ENCODE measurements at regions not wholly inside any gene's neighbourhood (a gene's known extent, or its start where the extent isn't known, plus 50 kb on each side); places are given as distances from the start of the nearest gene placed in this dataset.

- Histone ChIP-seq H3K36me3 (ENCODE audit: control insufficient read depth, insufficient read depth, low read length) (no peaks in the 10 kb centered on the region), H3K4me3 (ENCODE audit: low read depth, low read length) (no peak overlapping the region), H3K27me3 (ENCODE audit: control insufficient read depth, insufficient read depth, low read length) (no peaks in the 10 kb centered on the region), H3K4me1 (ENCODE audit: control insufficient read depth, insufficient read depth, low read length) (peaks cover 24% of the 10 kb centered on the region), H3K9ac (ENCODE audit: low read length) (no peak overlapping the region), H3K9me3 (ENCODE audit: control insufficient read depth, insufficient read depth, low read depth, low read length) (no peaks in the 10 kb centered on the region), H3K27ac (ENCODE audit: low read depth, low read length) (no peak overlapping the region)
Measured at GRCh38 chr15:70523616-70524015, 239.7 kb downstream of the UACA start.

GRCh38 chr15:70523192-70523591 is 240.2 kb downstream of the UACA start:
- no peak overlapping the region for H3K27ac ChIP-seq (ENCODE audit: low read depth, low read length)
- no peaks in the 10 kb centered on the region for H3K9me3 ChIP-seq (ENCODE audit: control insufficient read depth, insufficient read depth, low read depth, low read length)
- H3K27me3 ChIP-seq (ENCODE audit: control insufficient read depth, insufficient read depth, low read length), result no peaks in the 10 kb centered on the region
- H3K9ac ChIP-seq (ENCODE audit: low read length), result no peak overlapping the region
- peaks cover 21% of the 10 kb centered on the region for H3K4me1 ChIP-seq (ENCODE audit: control insufficient read depth, insufficient read depth, low read length)
- H3K36me3 ChIP-seq (ENCODE audit: control insufficient read depth, insufficient read depth, low read length), result no peaks in the 10 kb centered on the region
- no peak overlapping the region for H3K4me3 ChIP-seq (ENCODE audit: low read depth, low read length)

GRCh38 chr15:70522323-70522966 is 240.9 kb downstream of the UACA start:
- Histone ChIP-seq H3K27me3 (ENCODE audit: control insufficient read depth, insufficient read depth, low read length) (no peaks in the 10 kb centered on the region), H3K9ac (ENCODE audit: low read length) (no peak overlapping the region)

GRCh38 chr15:70521576-70522322 is 241.6 kb downstream of the UACA start:
- H3K4me1 ChIP-seq (ENCODE audit: control insufficient read depth, insufficient read depth, low read length), result peaks cover 29% of the 10 kb centered on the region
- no peak overlapping the region for H3K4me3 ChIP-seq (ENCODE audit: low read depth, low read length)
- H3K27ac ChIP-seq (ENCODE audit: low read depth, low read length), result no peak overlapping the region
- H3K9ac ChIP-seq (ENCODE audit: low read length), result no peak overlapping the region
- H3K9me3 ChIP-seq (ENCODE audit: control insufficient read depth, insufficient read depth, low read depth, low read length), result no peaks in the 10 kb centered on the region
- H3K27me3 ChIP-seq (ENCODE audit: control insufficient read depth, insufficient read depth, low read length), result no peaks in the 10 kb centered on the region
- H3K36me3 ChIP-seq (ENCODE audit: control insufficient read depth, insufficient read depth, low read length), result no peaks in the 10 kb centered on the region

More at GRCh38 chr15:70522323-70522966, 240.9 kb downstream of the UACA start:
- H3K4me3 ChIP-seq (ENCODE audit: low read depth, low read length), result no peak overlapping the region
- no peaks in the 10 kb centered on the region for H3K36me3 ChIP-seq (ENCODE audit: control insufficient read depth, insufficient read depth, low read length)
- H3K27ac ChIP-seq (ENCODE audit: low read depth, low read length), result no peak overlapping the region
- H3K9me3 ChIP-seq (ENCODE audit: control insufficient read depth, insufficient read depth, low read depth, low read length), result no peaks in the 10 kb centered on the region
- peaks cover 23% of the 10 kb centered on the region for H3K4me1 ChIP-seq (ENCODE audit: control insufficient read depth, insufficient read depth, low read length)

- Histone ChIP-seq H3K9me3 (ENCODE audit: control insufficient read depth, insufficient read depth, low read depth, low read length) (no peaks in the 10 kb centered on the region), H3K9ac (ENCODE audit: low read length) (no peak overlapping the region), H3K27me3 (ENCODE audit: control insufficient read depth, insufficient read depth, low read length) (no peaks in the 10 kb centered on the region), H3K36me3 (ENCODE audit: control insufficient read depth, insufficient read depth, low read length) (no peaks in the 10 kb centered on the region), H3K4me1 (ENCODE audit: control insufficient read depth, insufficient read depth, low read length) (peaks cover 22% of the 10 kb centered on the region), H3K27ac (ENCODE audit: low read depth, low read length) (no peak overlapping the region), H3K4me3 (ENCODE audit: low read depth, low read length) (no peak overlapping the region)
Measured at GRCh38 chr15:70519616-70520015, 243.7 kb downstream of the UACA start.

GRCh38 chr15:70519004-70519365 is 244.4 kb downstream of the UACA start:
- Histone ChIP-seq H3K4me3 (ENCODE audit: low read depth, low read length) (no peak overlapping the region), H3K9me3 (ENCODE audit: control insufficient read depth, insufficient read depth, low read depth, low read length) (no peaks in the 10 kb centered on the region), H3K27ac (ENCODE audit: low read depth, low read length) (no peak overlapping the region), H3K9ac (ENCODE audit: low read length) (no peak overlapping the region), H3K27me3 (ENCODE audit: control insufficient read depth, insufficient read depth, low read length) (no peaks in the 10 kb centered on the region), H3K4me1 (ENCODE audit: control insufficient read depth, insufficient read depth, low read length) (peaks cover 17% of the 10 kb centered on the region), H3K36me3 (ENCODE audit: control insufficient read depth, insufficient read depth, low read length) (no peaks in the 10 kb centered on the region)

GRCh38 chr15:70518201-70519003 is 245.0 kb downstream of the UACA start:
- no peaks in the 10 kb centered on the region for H3K36me3 ChIP-seq (ENCODE audit: control insufficient read depth, insufficient read depth, low read length)
- peaks cover 11% of the 10 kb centered on the region for H3K4me1 ChIP-seq (ENCODE audit: control insufficient read depth, insufficient read depth, low read length)
- H3K9ac ChIP-seq (ENCODE audit: low read length), result no peak overlapping the region
- no peaks in the 10 kb centered on the region for H3K27me3 ChIP-seq (ENCODE audit: control insufficient read depth, insufficient read depth, low read length)
- no peak overlapping the region for H3K27ac ChIP-seq (ENCODE audit: low read depth, low read length)
- no peaks in the 10 kb centered on the region for H3K9me3 ChIP-seq (ENCODE audit: control insufficient read depth, insufficient read depth, low read depth, low read length)
- H3K4me3 ChIP-seq (ENCODE audit: low read depth, low read length), result no peak overlapping the region

GRCh38 chr15:70517194-70517590 is 246.2 kb downstream of the UACA start:
- H3K9me3 ChIP-seq (ENCODE audit: control insufficient read depth, insufficient read depth, low read depth, low read length), result no peaks in the 10 kb centered on the region
- H3K4me1 ChIP-seq (ENCODE audit: control insufficient read depth, insufficient read depth, low read length), result peaks cover 8% of the 10 kb centered on the region; the same call in 1 of the 2 replicates
- no peaks in the 10 kb centered on the region for H3K36me3 ChIP-seq (ENCODE audit: control insufficient read depth, insufficient read depth, low read length)
- no peak overlapping the region for H3K4me3 ChIP-seq (ENCODE audit: low read depth, low read length)
- H3K27ac ChIP-seq (ENCODE audit: low read depth, low read length), result no peak overlapping the region
- no peak overlapping the region for H3K9ac ChIP-seq (ENCODE audit: low read length)
- no peaks in the 10 kb centered on the region for H3K27me3 ChIP-seq (ENCODE audit: control insufficient read depth, insufficient read depth, low read length)

GRCh38 chr15:70516408-70517193 is 246.8 kb downstream of the UACA start:
- Histone ChIP-seq H3K36me3 (ENCODE audit: control insufficient read depth, insufficient read depth, low read length) (no peaks in the 10 kb centered on the region), H3K4me3 (ENCODE audit: low read depth, low read length) (no peak overlapping the region), H3K27ac (ENCODE audit: low read depth, low read length) (no peak overlapping the region), H3K9me3 (ENCODE audit: control insufficient read depth, insufficient read depth, low read depth, low read length) (no peaks in the 10 kb centered on the region), H3K27me3 (ENCODE audit: control insufficient read depth, insufficient read depth, low read length) (no peaks in the 10 kb centered on the region), H3K4me1 (ENCODE audit: control insufficient read depth, insufficient read depth, low read length) (peaks cover 8% of the 10 kb centered on the region; the same call in 1 of the 2 replicates), H3K9ac (ENCODE audit: low read length) (no peak overlapping the region)

GRCh38 chr15:70514251-70514650 is 249.1 kb downstream of the UACA start:
- Histone ChIP-seq H3K9ac (ENCODE audit: low read length) (no peak overlapping the region), H3K27me3 (ENCODE audit: control insufficient read depth, insufficient read depth, low read length) (no peaks in the 10 kb centered on the region), H3K36me3 (ENCODE audit: control insufficient read depth, insufficient read depth, low read length) (no peaks in the 10 kb centered on the region), H3K27ac (ENCODE audit: low read depth, low read length) (no peak overlapping the region), H3K4me1 (ENCODE audit: control insufficient read depth, insufficient read depth, low read length) (peaks cover 8% of the 10 kb centered on the region; the same call in 1 of the 2 replicates), H3K9me3 (ENCODE audit: control insufficient read depth, insufficient read depth, low read depth, low read length) (peaks cover 10% of the 10 kb centered on the region), H3K4me3 (ENCODE audit: low read depth, low read length) (no peak overlapping the region)
